K562 (cell line): ENCODE measurements at regions not wholly inside any gene's neighbourhood (a gene's known extent, or its start where the extent isn't known, plus 50 kb on each side); places are given as distances from the start of the nearest gene placed in this dataset.

Experiments
- ATAC-seq: fragments of 200-7000 bp; cut with Tn5 transposase; 3 replicates; pipeline ENCODE4 v1.9.1; 2020; ENCODE audit warnings: moderate library complexity
- BruUV-seq: library from RNA; stranded (reverse); fragments of 400-500 nt; replicated peaks from 2 replicates; lab custom pipeline; 2021; lab: Mats Ljungman, UMichigan
- CTCF ChIA-PET: fragments of 300-600 bp; formaldehyde crosslinking; extraction: SDS; loops from one replicate; lab custom pipeline; 2021; ENCODE audit warnings: low intra/inter-chr PET ratio; lab: Yijun Ruan, JAX
- POLR2A ChIA-PET: fragments of 300-600, 350-650 bp; sonication (Branson Sonifier 250); formaldehyde crosslinking; extraction: SDS; loops from one replicate; lab custom pipeline; 2021; ENCODE audit warnings: antibody characterized with exemption, inconsistent platforms; lab: Yijun Ruan, JAX
- DNase-seq, 4 experiments: peaks; one replicate each; pipeline versions ENCODE4 v3.0.0 to v3.0.0-alpha.2; 2011 to 2018; ENCODE audit warnings: low spot score in 3 of 4, mixed read lengths in 3 of 4; ENCODE audit errors: extremely low read depth in 1 of 4
- FAIRE-seq: peaks from 2 replicates; lab custom pipeline; 2011; peaks lifted over from hg19 to GRCh38; lab: Jason Lieb, UNC
- H2AFZ ChIP-seq: 2 replicates; pipeline ENCODE4 v1.6.0; 2011; ENCODE audit warnings: low read depth, low read length, control low read depth, inconsistent platforms
- H3K27ac ChIP-seq: fragments of 200-600 bp; 3 replicates; pipeline ENCODE4 v1.8.0; 2011; ENCODE audit warnings: low read depth, mild to moderate bottlenecking, control low read depth, inconsistent platforms, low read length, moderate library complexity, mixed read lengths; ENCODE audit errors: extremely low read depth
- H3K27me3 ChIP-seq, 2 experiments: fragments of 300-600 bp in 1 of 2; 2 replicates in 1 of 2; 3 replicates in 1 of 2; pipeline versions ENCODE4 v1.6.0 to v1.8.0; 2011; ENCODE audit warnings: inconsistent platforms in 2 of 2, low read length in 2 of 2, mild to moderate bottlenecking in 1 of 2, mixed read lengths in 1 of 2, moderate library complexity in 1 of 2; ENCODE audit not compliant: control insufficient read depth in 2 of 2, insufficient read depth in 2 of 2
- H3K36me3 ChIP-seq: fragments of 300-600 bp; 3 replicates; pipeline ENCODE4 v1.8.0; 2011; ENCODE audit warnings: mild to moderate bottlenecking, low read length, inconsistent platforms; ENCODE audit not compliant: control insufficient read depth, insufficient read depth
- H3K4me1 ChIP-seq, 2 experiments: fragments of 200-600 bp in 1 of 2; replicated peaks in 1 of 2; 2 replicates in 1 of 2; 3 replicates in 1 of 2; pipeline versions ENCODE4 v1.5.1 to v1.8.0; 2011; ENCODE audit warnings: inconsistent platforms in 2 of 2, low read length in 2 of 2, mild to moderate bottlenecking in 1 of 2, mixed read lengths in 1 of 2, moderate library complexity in 1 of 2; ENCODE audit not compliant: control insufficient read depth in 2 of 2, insufficient read depth in 2 of 2
- H3K4me2 ChIP-seq: 2 replicates; pipeline ENCODE4 v1.6.1; 2011; ENCODE audit warnings: low read length, control low read depth, inconsistent platforms, mixed read lengths; ENCODE audit not compliant: insufficient read depth
- H3K4me3 ChIP-seq: fragments of 200-600 bp; sonication (generic), shearing (Covaris generic); 2 replicates; pipeline ENCODE4 v1.5.1; 2016; ENCODE audit warnings: control low read depth, inconsistent platforms
- H3K79me2 ChIP-seq: fragments of 200-600 bp; 3 replicates; pipeline ENCODE4 v1.8.0; 2011; ENCODE audit warnings: low read length, inconsistent platforms; ENCODE audit not compliant: control insufficient read depth, insufficient read depth
- H3K9ac ChIP-seq, 2 experiments: 2 replicates each; pipeline versions ENCODE4 v1.6.0 to v1.6.1; 2011; ENCODE audit warnings: low read depth in 2 of 2, low read length in 2 of 2, control low read depth in 1 of 2, inconsistent platforms in 1 of 2, mild to moderate bottlenecking in 1 of 2, mixed read lengths in 1 of 2; ENCODE audit not compliant: insufficient read depth in 1 of 2
- H3K9me1 ChIP-seq: one replicate; pipeline ENCODE4 v1.6.0; 2011; ENCODE audit warnings: inconsistent platforms, mild to moderate bottlenecking, low read length, moderate library complexity; ENCODE audit not compliant: control insufficient read depth, insufficient read depth
- H3K9me3 ChIP-seq: replicated peaks from 2 replicates; pipeline ENCODE4 v1.5.1; 2011; ENCODE audit warnings: low read depth, low read length, inconsistent platforms; ENCODE audit not compliant: control insufficient read depth, insufficient read depth
- H4K20me1 ChIP-seq: replicated peaks from 2 replicates; pipeline ENCODE4 v1.6.1; 2011; ENCODE audit warnings: low read length, inconsistent platforms, mixed read lengths; ENCODE audit not compliant: control insufficient read depth, insufficient read depth
- ARID3A ChIP-seq: IDR thresholded peaks from 2 replicates; pipeline ENCODE4 v1.6.1; 2012; ENCODE audit warnings: low read depth, low read length, improper control_type of control experiment, borderline replicate concordance
- BRF1 ChIP-seq: IDR thresholded peaks from 3 replicates; pipeline ENCODE4 v1.6.1; 2011; ENCODE audit warnings: borderline replicate concordance, mild to moderate bottlenecking; ENCODE audit not compliant: insufficient read length; ENCODE audit errors: extremely low read depth
- CTCFL ChIP-seq: IDR thresholded peaks from 2 replicates; pipeline ENCODE4 v1.6.1; 2011; ENCODE audit warnings: borderline replicate concordance, low read depth, mild to moderate bottlenecking, moderate library complexity, low read length; ENCODE audit not compliant: insufficient read depth, poor library complexity, severe bottlenecking
- HMG20A ChIP-seq: fragments of 450-650 bp; formaldehyde crosslinking; conservative IDR thresholded peaks from 2 replicates; pipeline ENCODE4 v1.4.0; 2020; ENCODE audit warnings: mild to moderate bottlenecking, mixed read lengths
- HNRNPL ChIP-seq: fragments of 200-400 bp; formaldehyde crosslinking; IDR thresholded peaks from 2 replicates; pipeline ENCODE4 v1.6.1; 2017; ENCODE audit warnings: low read depth, mild to moderate bottlenecking, low read length
- KLF16 ChIP-seq: IDR thresholded peaks from 2 replicates; pipeline ENCODE4 v1.6.1; 2016; ENCODE audit warnings: antibody characterized with exemption
- KLF6 ChIP-seq: fragments of 250-450 bp; sonication (Bioruptor Pico); IDR thresholded peaks from 2 replicates; pipeline ENCODE4 v1.4.0; 2020; ENCODE audit warnings: mild to moderate bottlenecking, moderate library complexity, borderline replicate concordance
- MTA2 ChIP-seq: fragments of 450-650 bp; IDR thresholded peaks from 2 replicates; pipeline ENCODE4 v1.6.1; 2016; ENCODE audit warnings: low read depth
- MYBL2 ChIP-seq, 2 experiments: fragments of 450-650 bp in 1 of 2; sonication (generic) in 1 of 2; formaldehyde crosslinking in 1 of 2; IDR thresholded peaks; 2 replicates each; pipeline versions ENCODE4 v1.6.1 to v1.8.1; 2017 to 2022; ENCODE audit warnings: borderline replicate concordance in 1 of 2, inconsistent platforms in 1 of 2, low read depth in 1 of 2, mild to moderate bottlenecking in 1 of 2, missing genetic modification reagents in 1 of 2, moderate library complexity in 1 of 2
- NFATC3 ChIP-seq: fragments of 450-650 bp; IDR thresholded peaks from 2 replicates; pipeline ENCODE4 v1.6.1; 2017; ENCODE audit warnings: mild to moderate bottlenecking
- NONO ChIP-seq, 2 experiments: fragments of 200-400 bp in 1 of 2; fragments of 450-650 bp in 1 of 2; formaldehyde crosslinking in 1 of 2; IDR thresholded peaks; 2 replicates each; pipeline ENCODE4 v1.6.1; 2017; ENCODE audit warnings: low read depth in 2 of 2, mild to moderate bottlenecking in 2 of 2, moderate library complexity in 2 of 2, low read length in 1 of 2
- PHF20 ChIP-seq: fragments of 450-650 bp; IDR thresholded peaks from 2 replicates; pipeline ENCODE4 v1.6.1; 2018; ENCODE audit not compliant: partially characterized antibody
- RHOXF2B ChIP-seq: fragments of 250-450 bp; sonication (Bioruptor Pico); conservative IDR thresholded peaks from 2 replicates; pipeline ENCODE4 v1.5.1; 2021
- TRIM25 ChIP-seq: fragments of 450-650 bp; IDR thresholded peaks from 2 replicates; pipeline ENCODE4 v1.7.0; 2016; ENCODE audit warnings: borderline replicate concordance
- ZC3H4 ChIP-seq: sonication (generic); formaldehyde crosslinking; IDR thresholded peaks from 2 replicates; pipeline ENCODE4 v1.9.0; 2021; ENCODE audit warnings: missing genetic modification reagents, borderline replicate concordance
- ZNF511 ChIP-seq: sonication (generic); formaldehyde crosslinking; IDR thresholded peaks from 2 replicates; pipeline ENCODE4 v1.8.0; 2022; ENCODE audit warnings: mild to moderate bottlenecking, missing genetic modification reagents
- ZZZ3 ChIP-seq: fragments of 450-650 bp; IDR thresholded peaks from 2 replicates; pipeline ENCODE4 v1.6.1; 2016; ENCODE audit warnings: antibody characterized with exemption, mild to moderate bottlenecking, moderate library complexity
- WGBS: fragments of 100-300 bp; shearing (Covaris generic); methylation state at CpG from one replicate; pipeline ENCODE4 v1.1.6; 2016; ENCODE audit warnings: low coverage, mixed read lengths; ENCODE audit not compliant: insufficient coverage; ENCODE audit errors: missing lambda C conversion rate; 5-methylcytosine and 5-hydroxymethylcytosine counted together
- in situ Hi-C: fragments of 300-500 bp; cut with MboI; formaldehyde crosslinking; loops from 4 replicates; pipeline ENCODE4 v1.15.0; 2018; ENCODE audit warnings: inconsistent platforms, mixed read lengths
- intact Hi-C: fragments of 100-400 bp; cut with micrococcal nuclease; formaldehyde crosslinking; loops from 2 replicates; pipeline ENCODE4 v1.14.2; 2022

- Histone ChIP-seq H3K27ac (no peak overlapping the region), H3K9me1 (no peaks in the 10 kb centered on the region), H3K79me2 (no peaks in the 10 kb centered on the region), H4K20me1 (no peaks in the 10 kb centered on the region), H3K9ac (no peak overlapping the region), H3K36me3 (no peaks in the 10 kb centered on the region), H3K4me3 (no peak overlapping the region), H3K4me2 (no peak overlapping the region), H2AFZ (no peak overlapping the region), H3K9me3 (no peaks in the 10 kb centered on the region), H3K4me1 (no peaks in the 10 kb centered on the region), H3K27me3 (no peaks in the 10 kb centered on the region)
- ChIA-PET POLR2A (no interaction called here), CTCF (no interaction called here)
- in situ Hi-C loops (no loop called here), intact Hi-C loops (no loop called here)
- BruUV-seq, result no TSS peak
- no peak for DNase-seq
- FAIRE-seq, result no peak
- no peak for ATAC-seq
- WGBS, result 0% methylated on average over 1 of the region's 1 CpG
- TF ChIP-seq RHOXF2B (CRISPR knock-in tag), result no peak
- no peak for TF ChIP-seq HMG20A
- no peak for TF ChIP-seq CTCFL
- TF ChIP-seq TRIM25, result no peak
- no peak for TF ChIP-seq MTA2
- no peak for TF ChIP-seq ARID3A
- TF ChIP-seq PHF20, result no peak
- TF ChIP-seq MYBL2 (IDR thresholded peaks at IDR 0.05; ENCODE audit: low read depth), result no peak
- TF ChIP-seq MYBL2 (CRISPR knock-in tag; IDR thresholded peaks at IDR 0.05; ENCODE audit: borderline replicate concordance), result no peak
- no peak for TF ChIP-seq NFATC3
- TF ChIP-seq HNRNPL, result no peak
- TF ChIP-seq ZZZ3, result no peak
- no peak for TF ChIP-seq KLF16
- TF ChIP-seq KLF6 (CRISPR knock-in tag), result no peak
- TF ChIP-seq NONO (IDR thresholded peaks at IDR 0.05; ENCODE audit: low read depth in 2 of 2, low read length in 1 of 2), result no peak
- TF ChIP-seq BRF1, result no peak
- no peak for TF ChIP-seq ZC3H4 (CRISPR knock-in tag)
- TF ChIP-seq ZNF511 (CRISPR knock-in tag), result no peak
These were observed 2451.8 kb downstream of the PCDH7 start for GRCh38 chr4:33171873-33172525.
